Tibial artery (tissue), 4 donors: ENCODE measurements at regions not wholly inside any gene's neighbourhood (a gene's known extent, or its start where the extent isn't known, plus 50 kb on each side); places are given as distances from the start of the nearest gene placed in this dataset.

Source experiments
- DNase-seq, 2 donors: peaks; one replicate each; pipeline ENCODE4 v3.0.0-alpha.2; 2019
- H3K27ac ChIP-seq, 2 donors: fragments of 200-600 bp; sonication (generic) in 1 of 2; 1 replicate in 1 of 2; 2 replicates in 1 of 2; pipeline ENCODE4 v1.5.1; 2018 to 2019; ENCODE audit warnings: mild to moderate bottlenecking in 1 of 2
- H3K27me3 ChIP-seq, 2 donors: fragments of 200-600 bp; sonication (generic) in 1 of 2; one replicate each; pipeline versions ENCODE4 v1.5.1 to v1.6.0; 2016 to 2019
- H3K36me3 ChIP-seq, 3 donors: fragments of 200-600 bp; sonication (generic) in 2 of 3; one replicate each; pipeline ENCODE4 v1.5.1; 2016 to 2019; ENCODE audit warnings: mild to moderate bottlenecking in 2 of 3
- H3K4me1 ChIP-seq, 4 donors: fragments of 200-600 bp; sonication (generic) in 2 of 4; 1 replicate in 3 of 4; 2 replicates in 1 of 4; pipeline ENCODE4 v1.5.1; 2016 to 2019
- H3K4me3 ChIP-seq, 2 donors: fragments of 200-600 bp; sonication (generic) in 1 of 2; 1 replicate in 1 of 2; 2 replicates in 1 of 2; pipeline ENCODE4 v1.5.1; 2018 to 2019; ENCODE audit warnings: mild to moderate bottlenecking in 2 of 2
- H3K9me3 ChIP-seq, 3 donors: fragments of 200-600 bp; sonication (generic) in 1 of 3; one replicate each; pipeline ENCODE4 v1.5.1; 2016 to 2019
- CTCF ChIP-seq, 2 experiments: fragments of 200-600 bp in 1 of 2; fragments of 450-650 bp in 1 of 2; IDR thresholded peaks; one replicate each; pipeline ENCODE4 v1.5.1; 2017 to 2019; ENCODE audit warnings: antibody characterized with exemption in 2 of 2, mild to moderate bottlenecking in 1 of 2, moderate library complexity in 1 of 2
- intact Hi-C: fragments of 100-400 bp; cut with DNase I; formaldehyde crosslinking; loops from one replicate; pipeline ENCODE4 v1.15.0; 2023; ENCODE audit warnings: low total_unique reads

GRCh38 chr10:21261842-21262294, 263.6 kb downstream of the SKIDA1 start:
- intact Hi-C loops, result no loop called here
- no peaks in the 10 kb centered on the region for H3K9me3 ChIP-seq
- H3K4me1 ChIP-seq, result peaks cover 0 to 9% (median 0%) of the 10 kb centered on the region in 4 donors
- no peak for TF ChIP-seq CTCF (IDR thresholded peaks at IDR 0.05)
- no peak overlapping the region for H3K4me3 ChIP-seq
- DNase-seq, result no peak
- H3K27me3 ChIP-seq, result no peaks in the 10 kb centered on the region
- no peak overlapping the region for H3K27ac ChIP-seq
- no peaks in the 10 kb centered on the region for H3K36me3 ChIP-seq

GRCh38 chr10:21260506-21261149, 264.9 kb downstream of the SKIDA1 start:
- H3K27ac ChIP-seq, result no peak overlapping the region
- no peaks in the 10 kb centered on the region for H3K9me3 ChIP-seq
- H3K4me3 ChIP-seq, result no peak overlapping the region
- no peaks in the 10 kb centered on the region for H3K36me3 ChIP-seq
- intact Hi-C loops, result no loop called here
- H3K27me3 ChIP-seq, result no peaks in the 10 kb centered on the region
- DNase-seq, result no peak
- H3K4me1 ChIP-seq, result peaks cover 0 to 9% (median 0%) of the 10 kb centered on the region in 4 donors
- no peak for TF ChIP-seq CTCF (IDR thresholded peaks at IDR 0.05)

- Histone ChIP-seq H3K9me3 (no peaks in the 10 kb centered on the region), H3K4me1 (peaks cover 0 to 9% (median 0%) of the 10 kb centered on the region in 4 donors), H3K27ac (no peak overlapping the region), H3K4me3 (no peak overlapping the region), H3K36me3 (no peaks in the 10 kb centered on the region), H3K27me3 (no peaks in the 10 kb centered on the region)
- no peak for TF ChIP-seq CTCF (IDR thresholded peaks at IDR 0.05)
- DNase-seq, result peak in 1 of 2 donors; percentile 24
- intact Hi-C loops, result no loop called here
Measured at GRCh38 chr10:21260066-21260465, 265.4 kb downstream of the SKIDA1 start.

- TF ChIP-seq CTCF (IDR thresholded peaks at IDR 0.05), result no peak
- H3K36me3 ChIP-seq, result no peaks in the 10 kb centered on the region
- intact Hi-C loops, result no loop called here
- no peak overlapping the region for H3K27ac ChIP-seq
- H3K4me1 ChIP-seq, result peaks cover 0 to 9% (median 0%) of the 10 kb centered on the region in 4 donors
- no peak overlapping the region for H3K4me3 ChIP-seq
- H3K9me3 ChIP-seq, result no peaks in the 10 kb centered on the region
- DNase-seq, result no peak
- H3K27me3 ChIP-seq, result no peaks in the 10 kb centered on the region
Measured at GRCh38 chr10:21257919-21258318, 267.6 kb downstream of the SKIDA1 start.

- peaks cover 0 to 9% (median 0%) of the 10 kb centered on the region in 4 donors for H3K4me1 ChIP-seq
- H3K4me3 ChIP-seq, result no peak overlapping the region
- no peaks in the 10 kb centered on the region for H3K9me3 ChIP-seq
- no peak for DNase-seq
- H3K36me3 ChIP-seq, result no peaks in the 10 kb centered on the region
- no peaks in the 10 kb centered on the region for H3K27me3 ChIP-seq
- intact Hi-C loops, result no loop called here
- TF ChIP-seq CTCF (IDR thresholded peaks at IDR 0.05), result no peak
- no peak overlapping the region for H3K27ac ChIP-seq
Measured at GRCh38 chr10:21257191-21257590, 268.3 kb downstream of the SKIDA1 start.
